HG03342 (cell line): ENCODE measurements at regions not wholly inside any gene's neighbourhood (a gene's known extent, or its start where the extent isn't known, plus 50 kb on each side); places are given as distances from the start of the nearest gene placed in this dataset.

Experiments used
- ATAC-seq: cut with Tn5 transposase; IDR thresholded peaks from one replicate; pipeline ENCODE4 v1.9.1; 2021; ENCODE audit warnings: mild to moderate bottlenecking, moderate library complexity; ENCODE audit not compliant: unreplicated experiment

GRCh38 chr20:63117151-63117550 lies 98.8 kb downstream of the YTHDF1 start:
- no peak for ATAC-seq

DNA sequence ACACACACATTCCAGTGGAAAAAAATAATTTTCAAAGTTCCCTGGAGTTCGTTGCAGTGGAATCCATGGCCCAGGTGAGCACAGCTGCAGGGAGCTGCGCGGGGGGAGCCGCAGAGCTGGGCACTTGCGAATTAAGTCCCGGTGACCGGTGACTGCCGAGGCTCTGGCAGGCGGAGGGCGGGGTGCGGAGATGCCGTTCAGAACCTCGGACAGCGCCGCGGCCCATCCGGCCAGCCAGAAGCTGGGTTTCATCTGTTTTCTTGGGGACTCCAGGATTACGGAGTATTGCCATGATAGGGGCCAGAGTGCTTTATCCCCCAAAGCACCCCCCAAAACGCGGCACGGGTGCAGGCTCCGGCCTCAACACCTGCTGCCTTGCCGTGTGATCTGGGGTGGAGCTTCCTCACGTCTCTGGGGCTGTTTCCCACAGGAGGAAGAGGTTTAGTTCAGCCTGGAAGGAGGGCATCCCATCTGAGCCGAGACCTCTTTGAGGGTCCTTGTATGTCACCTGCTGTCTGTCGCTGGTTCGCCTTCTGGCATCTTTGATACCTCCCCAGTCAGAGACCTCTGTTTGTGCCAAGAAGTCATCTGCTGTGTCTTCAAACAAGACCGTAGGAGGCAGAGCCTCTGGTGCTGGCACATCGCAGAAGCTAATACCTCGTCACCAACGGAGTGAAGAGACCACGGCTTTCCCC lies 99.4 kb downstream of the YTHDF1 start:
- ATAC-seq, result no peak

GRCh38 chr20:63115651-63116411 lies 100.1 kb downstream of the YTHDF1 start:
- ATAC-seq, result no peak

DNA sequence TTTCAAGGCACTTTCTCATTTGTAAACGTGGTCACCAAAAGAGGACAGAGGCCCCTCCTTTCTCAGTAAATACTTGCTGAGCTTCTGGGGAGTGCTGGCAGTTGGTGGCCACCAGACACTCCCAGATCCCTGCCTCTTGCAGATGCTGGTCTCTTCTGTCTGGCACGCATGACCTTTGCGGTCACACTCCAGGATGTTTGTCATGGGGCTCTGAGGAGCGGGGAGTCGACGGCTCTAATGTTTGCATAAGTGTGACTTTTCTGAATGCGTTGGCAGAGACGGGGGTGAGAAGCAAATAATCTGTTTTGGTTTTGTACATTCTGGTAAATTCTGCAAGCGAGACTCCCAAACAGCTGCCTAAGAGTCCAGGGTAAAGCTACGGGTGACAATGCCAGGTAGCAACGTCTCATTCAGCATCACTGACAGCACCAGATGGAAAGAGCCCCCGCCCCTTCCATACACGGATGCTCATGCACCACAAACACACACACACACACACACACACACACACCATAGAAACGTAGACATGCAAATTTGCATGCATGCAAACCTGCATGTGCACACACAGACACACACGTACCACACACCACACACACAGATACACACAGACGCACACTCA lies 101.1 kb downstream of the YTHDF1 start:
- no peak for ATAC-seq

DNA sequence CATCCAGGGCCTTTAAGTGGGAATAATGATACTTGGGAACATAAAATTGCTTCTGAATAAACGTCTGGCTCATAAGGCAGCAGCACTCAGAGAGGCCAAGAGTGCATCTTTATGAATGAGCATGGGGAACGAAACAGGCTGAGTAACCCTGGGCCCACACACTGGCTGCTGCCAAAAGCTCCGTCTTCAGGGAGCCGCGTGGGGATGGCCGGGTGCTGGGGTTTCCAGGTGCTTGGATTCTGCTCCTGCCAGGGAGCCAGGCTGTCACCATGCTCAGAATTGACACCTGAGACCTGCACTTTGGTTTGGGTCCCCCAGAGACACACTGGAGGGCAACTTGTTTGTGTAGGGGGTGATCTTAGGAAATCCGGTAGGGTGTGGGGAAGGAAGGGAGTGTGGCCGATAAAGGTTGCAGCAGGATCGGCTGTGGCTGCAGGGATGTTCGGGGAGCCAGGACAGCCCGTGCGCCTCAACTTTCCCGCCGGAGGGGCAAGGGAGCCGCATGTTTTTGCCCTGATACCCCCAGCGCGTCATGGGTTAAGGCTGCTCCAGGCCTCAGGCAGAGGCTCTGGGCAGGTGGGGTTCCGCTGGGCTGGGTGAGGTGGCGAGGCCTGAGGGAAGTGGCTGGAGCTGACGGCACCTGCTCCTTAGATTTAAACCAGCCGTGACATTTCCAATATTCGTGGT lies 101.8 kb downstream of the YTHDF1 start:
- no peak for ATAC-seq

GRCh38 chr20:63112491-63113219 lies 103.3 kb downstream of the YTHDF1 start:
- no peak for ATAC-seq

DNA sequence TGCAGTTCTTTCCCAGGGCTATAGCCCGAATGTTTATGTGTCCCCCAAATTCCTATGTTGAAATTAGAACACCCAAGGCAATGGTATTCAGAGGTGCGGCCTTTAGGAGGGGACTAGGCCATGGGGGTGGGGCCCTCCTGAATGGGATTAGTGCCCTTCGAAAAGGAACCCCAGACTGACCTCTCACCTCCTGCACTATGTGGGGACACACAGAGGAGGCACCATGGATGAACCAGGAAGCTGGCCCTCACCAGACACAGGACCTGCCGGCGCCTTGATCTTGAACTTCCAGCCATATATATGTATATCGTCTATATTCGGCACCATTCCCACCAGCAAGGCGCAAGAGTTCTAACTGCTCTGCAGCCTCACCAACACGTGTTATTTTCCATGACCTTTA lies 101.5 kb upstream of the BHLHE23 start:
- ATAC-seq, result no peak

GRCh38 chr20:63107449-63108200 lies 100.9 kb upstream of the BHLHE23 start:
- ATAC-seq, result no peak

DNA sequence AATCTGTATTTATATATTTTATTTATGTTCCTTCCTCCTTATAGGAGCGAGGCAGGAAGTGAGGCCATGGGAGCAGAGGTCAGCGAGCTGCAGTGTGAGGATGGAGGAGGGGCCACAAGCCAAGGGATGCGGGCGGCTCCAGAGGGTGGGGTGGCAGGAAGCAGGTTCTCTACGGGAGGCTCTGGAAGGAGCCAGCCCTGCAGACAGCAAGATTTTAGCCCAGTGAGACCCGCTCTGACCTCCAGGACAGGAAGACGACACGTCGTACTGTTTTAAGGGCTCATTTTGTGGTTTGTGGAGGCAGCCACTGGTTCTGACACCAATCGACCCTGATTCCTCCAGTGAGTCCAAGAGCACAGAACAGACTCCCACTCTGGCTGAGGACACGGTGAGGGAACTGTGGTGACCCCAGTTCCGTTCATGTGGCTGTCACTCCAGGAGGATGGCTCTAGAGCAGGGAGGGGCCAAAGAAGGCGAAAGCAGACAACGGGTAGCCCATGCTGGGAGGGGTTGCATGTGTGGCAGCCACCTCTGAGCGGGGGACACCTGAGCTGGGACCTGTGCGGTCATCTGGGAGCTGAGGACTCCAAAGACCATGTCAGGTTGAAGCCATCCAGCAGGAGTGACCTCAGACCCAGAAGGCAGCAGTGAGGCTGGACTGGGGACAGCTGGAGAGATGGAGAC lies 100.1 kb upstream of the BHLHE23 start:
- no peak for ATAC-seq

DNA sequence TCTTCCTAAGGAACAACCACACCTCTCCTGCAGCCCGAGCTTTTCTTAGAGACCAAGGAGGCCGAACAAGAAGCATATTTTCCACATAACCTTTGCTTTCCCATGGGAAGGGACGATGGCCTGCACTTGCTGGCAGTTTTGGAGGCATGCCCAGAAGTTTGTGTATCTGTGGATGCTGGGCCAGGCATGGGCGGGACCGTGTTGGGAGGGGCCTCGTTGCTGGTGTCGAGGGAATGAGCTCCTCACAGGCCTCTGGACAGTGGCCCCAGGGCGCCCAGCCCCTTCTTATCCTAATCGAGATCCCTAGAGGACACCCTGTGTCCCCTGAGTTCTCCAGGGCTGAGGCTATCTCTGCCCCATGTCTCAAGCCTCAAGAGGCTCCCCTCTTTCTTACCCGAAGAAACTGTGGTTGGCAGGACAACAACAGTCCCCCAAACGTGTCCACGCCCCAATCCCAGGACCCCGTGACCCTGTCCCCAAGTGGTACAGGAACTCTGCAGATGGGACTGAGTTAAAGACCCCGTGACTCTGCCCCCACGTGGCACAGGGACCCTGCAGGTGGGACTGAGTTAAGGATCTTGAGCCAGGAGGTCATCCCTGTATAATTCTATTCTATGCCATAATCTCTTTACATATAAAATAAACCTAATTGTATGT lies 99.5 kb upstream of the BHLHE23 start:
- no peak for ATAC-seq

GRCh38 chr20:63105211-63106107 lies 98.7 kb upstream of the BHLHE23 start:
- ATAC-seq, result no peak

GRCh38 chr20:63104312-63105181 lies 97.8 kb upstream of the BHLHE23 start:
- ATAC-seq, result no peak

DNA sequence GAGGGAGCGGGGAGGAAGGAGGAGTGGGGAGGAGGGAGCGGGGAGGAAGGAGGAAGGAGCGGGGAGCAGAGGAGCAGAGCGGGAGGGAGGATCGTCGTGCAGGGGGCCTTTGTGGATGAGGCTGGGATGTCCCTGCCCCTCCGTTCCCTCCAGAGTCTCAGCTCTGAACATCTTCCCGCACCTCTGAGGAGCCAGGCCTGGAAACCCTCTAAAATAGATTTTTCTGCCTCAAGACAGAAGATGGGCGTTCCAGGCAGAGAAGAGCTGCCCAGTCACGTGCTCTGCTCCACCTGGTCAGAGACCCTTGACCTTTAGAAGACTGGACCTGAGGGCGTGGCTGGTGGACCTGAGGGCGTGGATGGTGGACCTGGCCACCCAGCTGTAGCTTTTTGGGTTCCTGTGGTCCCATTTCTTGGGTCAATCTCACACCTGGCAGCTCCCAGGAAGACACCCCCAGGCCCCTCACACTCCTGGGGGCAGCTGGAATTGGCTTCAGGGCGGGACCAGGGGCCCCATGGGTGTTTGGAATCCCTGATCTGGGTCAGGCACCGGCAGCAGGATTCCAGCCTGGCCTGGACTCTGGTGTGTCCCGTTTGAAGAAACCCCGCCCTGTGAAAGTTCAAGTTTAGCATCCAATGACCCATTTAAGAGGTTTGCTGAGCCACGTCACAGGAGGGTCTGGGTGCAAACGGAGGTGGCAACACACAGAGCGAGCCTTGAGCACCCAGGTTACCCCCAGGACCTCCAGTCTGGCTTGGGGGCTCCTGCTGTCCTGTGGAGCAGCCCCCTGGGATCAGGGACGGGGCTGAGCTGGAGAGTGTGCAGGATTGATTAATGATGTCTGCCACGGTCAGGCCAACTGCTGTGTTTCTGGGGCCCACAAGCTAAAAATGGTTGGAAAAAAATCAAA lies 96.9 kb upstream of the BHLHE23 start:
- ATAC-seq, result no peak

DNA sequence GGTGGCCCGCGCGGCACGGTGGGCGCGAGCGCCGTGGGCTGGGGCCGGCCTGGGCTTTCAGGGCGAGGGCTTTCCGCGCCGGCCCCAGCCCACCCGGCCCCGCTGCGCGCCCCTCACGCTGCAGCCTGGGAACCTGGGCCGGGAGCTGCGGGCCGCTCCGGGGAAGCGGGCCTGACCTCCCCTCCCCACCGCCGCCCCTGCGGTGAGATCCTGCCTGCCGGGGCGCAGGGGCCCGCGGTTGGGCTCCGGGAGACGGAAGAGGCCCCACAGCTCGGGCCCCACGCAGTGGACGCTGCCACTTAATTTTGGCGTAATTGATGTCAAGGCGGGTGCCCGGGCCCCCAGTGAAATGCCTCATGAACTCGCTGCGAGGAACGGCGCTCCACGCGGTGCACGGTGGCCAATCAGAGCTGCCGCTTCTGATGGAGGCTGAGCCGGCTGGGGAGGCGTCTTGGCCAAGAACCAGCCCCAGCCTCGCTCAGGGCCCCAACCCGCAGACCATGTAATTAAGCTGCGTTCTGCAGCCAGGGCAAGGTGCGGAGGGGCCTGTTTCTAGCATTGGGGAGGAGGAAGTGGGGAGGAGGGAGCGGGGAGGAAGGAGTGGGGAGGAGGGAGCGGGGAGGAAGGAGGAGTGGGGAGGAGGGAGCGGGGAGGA lies 96.1 kb upstream of the BHLHE23 start:
- no peak for ATAC-seq
